Rectal smooth muscle tissue (tissue), 1 donor: ENCODE measurements at regions not wholly inside any gene's neighbourhood (a gene's known extent, or its start where the extent isn't known, plus 50 kb on each side); places are given as distances from the start of the nearest gene placed in this dataset.
"Not testable (repeated sequence)": the region's sequence is repeated elsewhere in the genome, so short reads cannot be mapped to it uniquely, and the experiment has no call there.

Source experiments
- H3K27ac ChIP-seq: one replicate; pipeline ENCODE4 v1.7.0; 2013; ENCODE audit warnings: low read depth, low read length, inconsistent platforms
- H3K27me3 ChIP-seq: one replicate; pipeline ENCODE4 v1.7.0; 2013; ENCODE audit warnings: low read length; ENCODE audit not compliant: control insufficient read depth, insufficient read depth
- H3K36me3 ChIP-seq: one replicate; pipeline ENCODE4 v1.7.0; 2013; ENCODE audit warnings: low read length; ENCODE audit not compliant: control insufficient read depth, insufficient read depth
- H3K4me1 ChIP-seq: one replicate; pipeline ENCODE4 v1.7.0; 2013; ENCODE audit warnings: low read length; ENCODE audit not compliant: control insufficient read depth, insufficient read depth
- H3K4me3 ChIP-seq: one replicate; pipeline ENCODE4 v1.7.0; 2013; ENCODE audit warnings: low read length
- H3K9ac ChIP-seq: one replicate; pipeline ENCODE4 v1.7.0; 2013; ENCODE audit warnings: low read length

GRCh38 chr1:83065952-83066727, 932.8 kb downstream of the TTLL7 start:
- Histone ChIP-seq H3K27me3 (no peaks in the 10 kb centered on the region), H3K36me3 (no peaks in the 10 kb centered on the region), H3K27ac (no peak overlapping the region), H3K4me1 (no peaks in the 10 kb centered on the region), H3K9ac (no peak overlapping the region), H3K4me3 (no peak overlapping the region)

DNA sequence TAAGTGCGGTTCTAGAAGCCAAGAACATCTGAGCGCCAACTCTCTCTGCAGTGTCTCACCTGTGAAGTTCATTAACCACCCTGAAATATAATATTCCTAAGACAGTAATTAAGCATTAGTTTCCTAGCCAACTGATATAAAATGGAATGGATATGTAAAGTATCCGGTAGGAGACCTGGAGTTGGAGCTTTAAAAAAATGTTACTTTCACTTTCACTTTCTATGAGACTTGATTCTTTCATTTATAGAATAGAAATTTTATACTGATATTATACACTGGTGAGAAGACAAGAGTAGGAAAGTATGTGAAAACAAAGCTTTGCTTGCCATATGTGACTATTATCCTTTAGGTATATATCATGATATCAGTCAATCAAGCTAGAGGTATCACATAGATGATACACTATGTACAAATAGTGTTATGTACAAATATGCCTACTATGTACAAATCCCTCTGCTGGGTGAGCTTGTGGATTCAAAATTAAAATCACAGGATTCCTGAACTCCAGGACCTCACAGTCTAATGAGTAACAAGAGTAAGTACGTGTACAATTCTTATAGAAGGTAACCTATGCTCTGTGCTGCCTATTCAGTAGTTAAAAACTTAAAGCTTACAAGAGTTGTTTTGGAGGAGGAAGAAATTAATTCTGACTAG, 934.2 kb downstream of the TTLL7 start:
- H3K9ac ChIP-seq = no peak overlapping the region

GRCh38 chr1:83060651-83061390, 938.1 kb downstream of the TTLL7 start:
- no peak overlapping the region for H3K27ac ChIP-seq
- no peaks in the 10 kb centered on the region for H3K27me3 ChIP-seq
- H3K36me3 ChIP-seq = no peaks in the 10 kb centered on the region
- H3K4me1 ChIP-seq = no peaks in the 10 kb centered on the region
- no peak overlapping the region for H3K9ac ChIP-seq
- no peak overlapping the region for H3K4me3 ChIP-seq

More for the DNA sequence above, 934.2 kb downstream of the TTLL7 start:
- no peaks in the 10 kb centered on the region for H3K27me3 ChIP-seq
- H3K36me3 ChIP-seq = no peaks in the 10 kb centered on the region
- H3K4me1 ChIP-seq = no peaks in the 10 kb centered on the region
- no peak overlapping the region for H3K27ac ChIP-seq
- no peak overlapping the region for H3K4me3 ChIP-seq

- no peak overlapping the region for H3K27ac ChIP-seq
- no peak overlapping the region for H3K4me3 ChIP-seq
- no peaks in the 10 kb centered on the region for H3K4me1 ChIP-seq
- no peaks in the 10 kb centered on the region for H3K27me3 ChIP-seq
- no peaks in the 10 kb centered on the region for H3K36me3 ChIP-seq
- no peak overlapping the region for H3K9ac ChIP-seq
These were observed 938.7 kb downstream of the TTLL7 start for GRCh38 chr1:83060221-83060620.

DNA sequence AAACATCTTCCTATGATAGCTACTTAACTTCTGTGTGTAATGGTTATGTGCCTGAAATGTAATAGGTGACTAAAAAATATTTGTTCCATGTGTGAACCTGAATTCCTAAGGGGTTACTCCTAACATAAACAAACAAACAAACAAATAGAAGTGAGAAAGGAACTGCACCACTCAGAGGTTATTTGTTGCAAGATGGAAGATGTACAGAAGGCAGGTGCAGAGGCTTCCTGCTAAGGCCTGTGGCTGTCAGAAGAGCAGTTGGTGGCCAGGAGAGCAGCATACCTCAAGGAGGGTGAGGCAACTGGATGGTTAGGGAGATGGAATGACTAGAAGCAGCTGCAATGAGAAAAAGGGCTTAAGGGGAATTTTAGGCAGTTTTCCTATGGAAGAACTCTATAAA, 940.6 kb downstream of the TTLL7 start:
- Histone ChIP-seq H3K9ac (no peak overlapping the region), H3K27me3 (no peaks in the 10 kb centered on the region), H3K4me3 (no peak overlapping the region), H3K36me3 (no peaks in the 10 kb centered on the region), H3K4me1 (no peaks in the 10 kb centered on the region), H3K27ac (no peak overlapping the region)

DNA sequence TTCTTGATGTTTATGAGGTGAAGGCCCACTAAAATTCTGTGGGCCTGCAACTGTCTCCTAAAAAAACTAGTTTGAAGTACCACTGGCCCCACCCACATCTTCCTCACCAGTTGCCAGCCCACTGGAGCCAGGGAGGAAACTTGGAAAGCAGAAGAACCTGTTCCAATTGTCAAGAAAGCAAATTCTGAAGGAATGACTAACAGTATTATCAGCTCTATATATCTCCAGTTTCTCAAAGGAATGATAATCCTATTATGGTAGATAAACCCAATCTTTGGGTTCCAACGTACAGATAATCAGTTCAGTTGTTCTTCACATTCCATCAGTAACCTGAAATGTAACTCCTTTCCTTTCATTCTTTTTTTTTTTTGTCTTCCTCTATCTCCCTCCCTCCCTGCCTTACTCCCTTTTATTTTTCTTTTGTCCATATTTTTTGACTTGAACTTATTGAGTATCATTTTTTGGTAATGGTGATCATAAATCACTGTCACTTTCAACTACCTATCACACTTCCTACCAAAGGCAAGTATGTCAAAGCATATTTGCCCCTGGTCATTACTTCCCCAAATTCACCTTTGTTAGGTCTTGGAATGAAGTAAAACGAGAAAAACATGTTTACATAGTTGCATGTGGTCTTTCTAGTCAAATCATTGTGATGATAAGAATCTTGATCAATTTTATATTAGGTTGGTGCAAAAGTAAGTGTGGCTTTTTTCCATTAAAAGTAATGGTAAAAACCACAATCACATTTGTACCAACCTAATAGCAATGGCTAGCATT, 943.4 kb downstream of the TTLL7 start:
- no peaks in the 10 kb centered on the region for H3K36me3 ChIP-seq
- H3K27me3 ChIP-seq = no peaks in the 10 kb centered on the region
- no peak overlapping the region for H3K9ac ChIP-seq
- H3K27ac ChIP-seq = no peak overlapping the region
- no peaks in the 10 kb centered on the region for H3K4me1 ChIP-seq
- H3K4me3 ChIP-seq = no peak overlapping the region

GRCh38 chr1:83053446-83053845, 945.5 kb downstream of the TTLL7 start:
- Histone ChIP-seq H3K36me3 (no peaks in the 10 kb centered on the region), H3K27me3 (no peaks in the 10 kb centered on the region), H3K4me1 (no peaks in the 10 kb centered on the region), H3K4me3 (no peak overlapping the region), H3K9ac (no peak overlapping the region), H3K27ac (no peak overlapping the region)

DNA sequence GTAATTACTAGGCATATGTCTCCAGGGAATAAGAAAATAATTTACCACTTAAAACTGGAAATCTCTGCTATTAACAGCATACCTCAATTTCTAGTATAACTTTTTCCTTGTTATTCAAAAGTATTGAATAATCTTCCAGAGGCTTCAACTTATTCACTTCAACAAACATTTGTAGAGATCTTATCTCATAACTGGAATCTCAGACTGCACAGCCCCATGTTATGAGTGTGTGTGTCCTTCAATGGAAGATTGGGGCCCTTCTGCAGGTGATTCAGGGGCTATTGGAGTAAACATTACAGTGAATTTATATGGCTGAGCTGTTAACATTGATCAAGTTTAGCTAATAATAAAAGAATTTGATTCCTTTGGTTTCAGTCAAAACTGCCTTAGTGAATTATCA, 946.1 kb downstream of the TTLL7 start:
- no peaks in the 10 kb centered on the region for H3K27me3 ChIP-seq
- H3K27ac ChIP-seq = no peak overlapping the region
- H3K36me3 ChIP-seq = no peaks in the 10 kb centered on the region
- no peak overlapping the region for H3K4me3 ChIP-seq
- no peak overlapping the region for H3K9ac ChIP-seq
- H3K4me1 ChIP-seq = no peaks in the 10 kb centered on the region

- not testable (repeated sequence) for H3K36me3 ChIP-seq, H3K27ac ChIP-seq, H3K4me1 ChIP-seq, H3K27me3 ChIP-seq, H3K4me3 ChIP-seq, H3K9ac ChIP-seq
These were observed 947.9 kb downstream of the TTLL7 start for GRCh38 chr1:83051053-83051452.

DNA sequence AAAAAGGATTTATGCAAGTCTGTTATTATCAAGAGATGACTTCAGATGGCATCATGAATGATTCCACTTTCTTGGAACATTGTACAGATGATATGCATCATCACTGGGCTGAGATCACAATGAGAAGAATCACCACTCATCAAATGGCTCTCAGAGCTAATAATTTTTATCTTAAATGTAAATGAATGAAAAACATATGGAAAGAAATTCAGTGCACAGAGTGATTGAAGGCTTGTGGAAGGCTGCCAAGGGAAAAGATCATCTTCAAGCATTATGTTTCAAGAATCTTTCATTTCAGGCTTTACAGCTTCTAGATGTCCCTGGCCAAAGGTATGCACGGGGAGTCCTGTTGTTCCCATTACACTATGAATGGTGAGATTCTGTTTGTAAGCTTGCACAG, 955.7 kb downstream of the TTLL7 start:
- no peak overlapping the region for H3K27ac ChIP-seq
- H3K4me1 ChIP-seq = no peaks in the 10 kb centered on the region
- no peaks in the 10 kb centered on the region for H3K27me3 ChIP-seq
- H3K9ac ChIP-seq = no peak overlapping the region
- H3K36me3 ChIP-seq = no peaks in the 10 kb centered on the region
- H3K4me3 ChIP-seq = no peak overlapping the region

- not testable (repeated sequence) for H3K4me3 ChIP-seq
These were observed 959.8 kb downstream of the TTLL7 start for GRCh38 chr1:83039091-83039490.

DNA sequence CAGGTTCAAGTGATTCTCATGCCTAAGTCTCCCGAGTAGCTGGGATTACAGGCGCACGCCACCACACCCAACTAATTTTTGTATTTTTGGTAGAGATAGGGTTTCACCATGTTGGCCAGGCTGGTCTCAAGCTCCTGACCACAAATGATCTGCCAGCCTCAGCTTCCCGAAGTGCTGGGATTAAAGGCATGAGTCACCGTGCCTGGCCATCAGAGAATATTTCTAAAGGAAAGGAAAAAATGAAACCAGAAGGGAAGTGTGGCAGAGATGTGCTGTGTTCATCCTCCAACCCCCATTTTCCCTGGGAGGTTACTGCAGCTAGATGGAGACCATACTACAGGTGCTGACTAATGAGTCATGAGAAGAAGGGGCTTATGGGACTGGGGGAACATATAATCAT, 964.1 kb downstream of the TTLL7 start:
- Histone ChIP-seq H3K4me1 (no peaks in the 10 kb centered on the region), H3K27ac (no peak overlapping the region), H3K9ac (no peak overlapping the region), H3K27me3 (no peaks in the 10 kb centered on the region), H3K4me3 (no peak overlapping the region), H3K36me3 (no peaks in the 10 kb centered on the region)

More at GRCh38 chr1:83039091-83039490, 959.8 kb downstream of the TTLL7 start:
- H3K27me3 ChIP-seq, H3K9ac ChIP-seq, H3K36me3 ChIP-seq, H3K27ac ChIP-seq, H3K4me1 ChIP-seq: not testable (repeated sequence)
